Neuronal stem cell (in vitro differentiated cells): ENCODE measurements at regions not wholly inside any gene's neighbourhood (a gene's known extent, or its start where the extent isn't known, plus 50 kb on each side); places are given as distances from the start of the nearest gene placed in this dataset.
A peak's percentile ranks its signal among the peaks of the same experiment; 100 is the strongest.

Experiments
- DNase-seq: peaks from one replicate; pipeline ENCODE4 v3.0.0-alpha.2; 2013; ENCODE audit warnings: low spot score
- H2AFZ ChIP-seq: one replicate; pipeline ENCODE4 v1.6.1; 2013; ENCODE audit warnings: mild to moderate bottlenecking, low read length, inconsistent platforms
- H2AK5ac ChIP-seq: 2 replicates; pipeline ENCODE4 v1.6.1; 2013; ENCODE audit warnings: low read depth, mild to moderate bottlenecking, inconsistent platforms, low read length, moderate library complexity, mixed read lengths
- H2BK120ac ChIP-seq: 2 replicates; pipeline ENCODE4 v1.6.1; 2013; ENCODE audit warnings: low read depth, mild to moderate bottlenecking, inconsistent platforms, low read length, moderate library complexity, mixed read lengths
- H2BK12ac ChIP-seq: one replicate; pipeline ENCODE4 v1.6.1; 2013; ENCODE audit warnings: low read length, inconsistent platforms
- H2BK15ac ChIP-seq: 2 replicates; pipeline ENCODE4 v1.6.1; 2013; ENCODE audit warnings: mild to moderate bottlenecking, low read length, inconsistent platforms, mixed read lengths
- H2BK5ac ChIP-seq: one replicate; pipeline ENCODE4 v1.6.1; 2013; ENCODE audit warnings: inconsistent platforms, mild to moderate bottlenecking, low read length, moderate library complexity
- H3K14ac ChIP-seq: one replicate; pipeline ENCODE4 v1.6.1; 2013; ENCODE audit warnings: low read length, inconsistent platforms
- H3K18ac ChIP-seq: 2 replicates; pipeline ENCODE4 v1.6.1; 2013; ENCODE audit warnings: low read length, inconsistent platforms
- H3K23ac ChIP-seq: 2 replicates; pipeline ENCODE4 v1.6.1; 2013; ENCODE audit warnings: low read depth, mild to moderate bottlenecking, mixed read lengths, low read length, inconsistent platforms; ENCODE audit not compliant: poor library complexity
- H3K27ac ChIP-seq: replicated peaks from 3 replicates; pipeline ENCODE4 v1.5.1; 2013; ENCODE audit warnings: low read length, inconsistent platforms
- H3K27me3 ChIP-seq, 3 experiments: 2 replicates each; pipeline ENCODE4 v1.6.1; 2013; ENCODE audit warnings: low read length in 3 of 3, mild to moderate bottlenecking in 2 of 3, inconsistent platforms in 1 of 3, low read depth in 1 of 3, mixed read lengths in 1 of 3, moderate library complexity in 1 of 3; ENCODE audit not compliant: control insufficient read depth in 3 of 3, insufficient read depth in 3 of 3
- H3K36me3 ChIP-seq, 2 donors: replicated peaks in 1 of 2; 2 replicates each; pipeline ENCODE4 v1.6.1; 2013; ENCODE audit warnings: low read length in 2 of 2; ENCODE audit not compliant: control insufficient read depth in 2 of 2, insufficient read depth in 2 of 2
- H3K4ac ChIP-seq: 2 replicates; pipeline ENCODE4 v1.6.1; 2013; ENCODE audit warnings: inconsistent platforms, mild to moderate bottlenecking, low read length, moderate library complexity
- H3K4me1 ChIP-seq, 2 donors: 1 replicate in 1 of 2; 2 replicates in 1 of 2; pipeline ENCODE4 v1.6.1; 2013; ENCODE audit warnings: low read length in 2 of 2, low read depth in 1 of 2; ENCODE audit not compliant: control insufficient read depth in 2 of 2, insufficient read depth in 1 of 2
- H3K4me2 ChIP-seq: one replicate; pipeline ENCODE4 v1.6.1; 2013; ENCODE audit warnings: mild to moderate bottlenecking, low read length, inconsistent platforms; ENCODE audit not compliant: insufficient read depth, poor library complexity, severe bottlenecking
- H3K4me3 ChIP-seq, 2 donors: 2 replicates each; pipeline ENCODE4 v1.5.1; 2013; ENCODE audit warnings: low read length in 2 of 2, mild to moderate bottlenecking in 2 of 2, inconsistent platforms in 1 of 2, moderate library complexity in 1 of 2
- H3K79me1 ChIP-seq: one replicate; pipeline ENCODE4 v1.6.1; 2013; ENCODE audit warnings: low read depth, mild to moderate bottlenecking, inconsistent platforms, low read length, moderate library complexity
- H3K9ac ChIP-seq: one replicate; pipeline ENCODE4 v1.6.1; 2013; ENCODE audit warnings: mild to moderate bottlenecking, low read depth, low read length, inconsistent platforms; ENCODE audit not compliant: poor library complexity
- H3K9me3 ChIP-seq, 2 donors: replicated peaks in 1 of 2; 2 replicates each; pipeline versions ENCODE3 to v1.6.1; 2013; ENCODE audit warnings: low read length in 2 of 2, mild to moderate bottlenecking in 2 of 2, inconsistent platforms in 1 of 2, low read depth in 1 of 2, mixed read lengths in 1 of 2, moderate library complexity in 1 of 2; ENCODE audit not compliant: control insufficient read depth in 2 of 2, insufficient read depth in 1 of 2
- H4K8ac ChIP-seq: one replicate; pipeline ENCODE4 v1.6.1; 2013; ENCODE audit warnings: low read depth, mild to moderate bottlenecking, inconsistent platforms, low read length, moderate library complexity
- H4K91ac ChIP-seq: one replicate; pipeline ENCODE4 v1.6.1; 2013; ENCODE audit warnings: low read length, low read depth, mild to moderate bottlenecking, inconsistent platforms; ENCODE audit not compliant: poor library complexity
- WGBS, 2 donors: extraction: QIAGEN DNeasy Blood & Tissue Kit; methylation state at CpG; one replicate each; pipeline ENCODE4 v1.1.7; 2013; ENCODE audit warnings: missing lambda C conversion rate in 2 of 2, mixed read lengths in 1 of 2; ENCODE audit not compliant: insufficient read length in 2 of 2, insufficient replicate concordance in 1 of 2; ENCODE audit errors: extremely low coverage in 2 of 2; 5-methylcytosine and 5-hydroxymethylcytosine counted together

GRCh38 chr2:226466124-226466523 is 333.5 kb downstream of the IRS1 start:
- no peak overlapping the region for H3K4ac ChIP-seq
- H3K27me3 ChIP-seq, result no peaks in the 10 kb centered on the region
- no peak overlapping the region for H2BK15ac ChIP-seq
- peaks cover 0 to 11% of the 10 kb centered on the region in 2 donors for H3K9me3 ChIP-seq
- DNase-seq, result no peak
- no peak overlapping the region for H2BK12ac ChIP-seq
- no peak overlapping the region for H4K91ac ChIP-seq
- H3K4me2 ChIP-seq, result no peak overlapping the region
- no peak overlapping the region for H4K8ac ChIP-seq
- H3K36me3 ChIP-seq, result no peaks in the 10 kb centered on the region
- peaks cover 5% of the 10 kb centered on the region in 2 donors for H3K4me1 ChIP-seq
- H3K23ac ChIP-seq, result no peak overlapping the region
- no peak overlapping the region for H3K9ac ChIP-seq
- no peak overlapping the region for H3K14ac ChIP-seq
- H2BK120ac ChIP-seq, result no peak overlapping the region
- no peak overlapping the region for H2BK5ac ChIP-seq
- no peak overlapping the region for H3K27ac ChIP-seq
- no CpG with 5 or more reads among the region's 1 CpG for WGBS, 2 donors
- H2AFZ ChIP-seq, result peak overlapping the region; percentile 5
- no peak overlapping the region for H2AK5ac ChIP-seq
- no peaks in the 10 kb centered on the region for H3K79me1 ChIP-seq
- no peak overlapping the region for H3K18ac ChIP-seq
- H3K4me3 ChIP-seq, result no peak overlapping the region

GRCh38 chr2:226464380-226464779 is 335.2 kb downstream of the IRS1 start:
- no peak overlapping the region for H3K4me3 ChIP-seq
- no peak overlapping the region for H2BK15ac ChIP-seq
- H2AFZ ChIP-seq, result no peak overlapping the region
- no peaks in the 10 kb centered on the region for H3K36me3 ChIP-seq
- H3K4me2 ChIP-seq, result no peak overlapping the region
- H4K91ac ChIP-seq, result no peak overlapping the region
- H3K23ac ChIP-seq, result no peak overlapping the region
- no peak overlapping the region for H4K8ac ChIP-seq
- peaks cover 5% of the 10 kb centered on the region in 2 donors for H3K4me1 ChIP-seq
- H2BK12ac ChIP-seq, result no peak overlapping the region
- H3K4ac ChIP-seq, result no peak overlapping the region
- H3K27me3 ChIP-seq, result no peaks in the 10 kb centered on the region
- no peak overlapping the region for H2BK120ac ChIP-seq
- no CpG with 5 or more reads among the region's 4 CpGs for WGBS, 2 donors
- H3K9ac ChIP-seq, result no peak overlapping the region
- H3K79me1 ChIP-seq, result no peaks in the 10 kb centered on the region
- H2AK5ac ChIP-seq, result no peak overlapping the region
- H3K27ac ChIP-seq, result no peak overlapping the region
- H3K14ac ChIP-seq, result no peak overlapping the region
- H3K18ac ChIP-seq, result no peak overlapping the region
- H2BK5ac ChIP-seq, result no peak overlapping the region
- DNase-seq, result no peak
- H3K9me3 ChIP-seq, result peaks cover 0 to 11% of the 10 kb centered on the region in 2 donors

- H3K23ac ChIP-seq, result no peak overlapping the region
- no peak overlapping the region for H3K4ac ChIP-seq
- H3K9ac ChIP-seq, result no peak overlapping the region
- no peaks in the 10 kb centered on the region for H3K36me3 ChIP-seq
- no peaks in the 10 kb centered on the region for H3K27me3 ChIP-seq
- peaks cover 5% of the 10 kb centered on the region in 2 donors for H3K4me1 ChIP-seq
- no peak overlapping the region for H3K14ac ChIP-seq
- no peak overlapping the region for H3K4me3 ChIP-seq
- H2BK5ac ChIP-seq, result no peak overlapping the region
- H2AK5ac ChIP-seq, result no peak overlapping the region
- no peak overlapping the region for H3K4me2 ChIP-seq
- no peak overlapping the region for H4K91ac ChIP-seq
- no peak overlapping the region for H3K27ac ChIP-seq
- no peaks in the 10 kb centered on the region for H3K79me1 ChIP-seq
- H2AFZ ChIP-seq, result no peak overlapping the region
- no peak overlapping the region for H4K8ac ChIP-seq
- H3K9me3 ChIP-seq, result peaks cover 0 to 11% of the 10 kb centered on the region in 2 donors
- H2BK12ac ChIP-seq, result no peak overlapping the region
- no peak overlapping the region for H3K18ac ChIP-seq
- DNase-seq, result no peak
- H2BK15ac ChIP-seq, result no peak overlapping the region
- no CpG with 5 or more reads among the region's 2 CpGs for WGBS, 2 donors
- H2BK120ac ChIP-seq, result no peak overlapping the region
These were observed 336.5 kb downstream of the IRS1 start for GRCh38 chr2:226463154-226463553.

- Histone ChIP-seq H3K23ac (no peak overlapping the region), H3K27ac (no peak overlapping the region), H2BK12ac (no peak overlapping the region), H2BK15ac (no peak overlapping the region), H3K79me1 (no peaks in the 10 kb centered on the region), H3K14ac (no peak overlapping the region), H3K9ac (no peak overlapping the region), H3K4me3 (no peak overlapping the region), H3K4me2 (no peak overlapping the region), H4K91ac (no peak overlapping the region), H2BK120ac (no peak overlapping the region), H3K9me3 (peaks cover 0 to 11% of the 10 kb centered on the region in 2 donors), H4K8ac (no peak overlapping the region), H3K4ac (no peak overlapping the region), H2AK5ac (no peak overlapping the region), H3K4me1 (peaks cover 5% of the 10 kb centered on the region in 2 donors), H3K36me3 (no peaks in the 10 kb centered on the region), H3K18ac (no peak overlapping the region), H2AFZ (no peak overlapping the region), H2BK5ac (no peak overlapping the region), H3K27me3 (no peaks in the 10 kb centered on the region)
- DNase-seq, result no peak
- WGBS, 2 donors, result no CpG with 5 or more reads among the region's 4 CpGs
These were observed 337.6 kb downstream of the IRS1 start for GRCh38 chr2:226461981-226462380.
